ENCODE measurements at regions not wholly inside any gene's neighbourhood (a gene's known extent, or its start where the extent isn't known, plus 50 kb on each side); places are given as distances from the start of the nearest gene placed in this dataset.

DNA sequence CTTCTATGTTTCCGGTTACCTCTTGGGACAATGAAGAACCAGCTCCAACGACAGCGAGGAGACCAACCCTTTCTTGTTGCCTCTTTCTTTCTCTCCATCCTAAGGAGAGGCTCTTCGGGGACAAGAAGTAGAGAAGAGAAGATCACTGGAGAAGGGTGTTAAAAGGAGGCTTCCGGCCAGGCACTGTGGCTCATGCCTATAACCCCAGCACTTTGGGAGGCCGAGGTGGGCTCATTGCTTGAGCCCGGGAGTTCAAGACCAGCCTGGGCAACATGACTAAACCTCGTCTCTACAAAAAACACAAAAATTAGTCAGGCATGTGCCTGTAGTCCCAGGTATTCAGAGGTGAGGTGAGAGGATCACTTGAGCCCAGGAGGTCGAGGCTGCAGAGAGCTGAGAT, 90.8 kb upstream of the TNFAIP3 start:
- Histone ChIP-seq H3K4me2 (ENCODE audit: low read depth, low read length) (peak overlapping the region; percentile 44; the same call in 1 of the 2 replicates), H3K23ac (ENCODE audit: low read depth, low read length) (no peak overlapping the region), H4K8ac (ENCODE audit: low read depth in 2 of 2, low read length in 2 of 2) (peak overlapping the region in 1 of 2 experiments; percentile 35; a peak in 1 of 4 replicates), H2BK120ac (ENCODE audit: low read depth, low read length) (peak overlapping the region; percentile 68), H3K9me1 (ENCODE audit: insufficient read depth, low read length) (peaks cover 11% of the 10 kb centered on the region; the same call in 1 of the 2 replicates), H2BK15ac (ENCODE audit: low read depth, low read length) (peak overlapping the region; percentile 17; the same call in 1 of the 3 replicates), H3K4me1 (ENCODE audit: control insufficient read depth, insufficient read depth, low read length) (peaks cover 20% of the 10 kb centered on the region), H3K36me3 (ENCODE audit: control insufficient read depth, insufficient read depth, low read length) (no peaks in the 10 kb centered on the region), H3K9ac (ENCODE audit: low read depth, low read length) (no peak overlapping the region), H3K79me1 (ENCODE audit: low read depth in 1 of 2, low read length in 2 of 2) (no peaks in the 10 kb centered on the region), H3K27me3 (ENCODE audit: control insufficient read depth, insufficient read depth, low read length) (no peaks in the 10 kb centered on the region), H3K4ac (ENCODE audit: low read depth, low read length) (peak overlapping the region; percentile 72), H3K56ac (ENCODE audit: extremely low read depth, insufficient read depth, low read length) (no peak overlapping the region), H3K9me3 (ENCODE audit: control insufficient read depth, insufficient read depth, low read length) (no peaks in the 10 kb centered on the region), H3K27ac (ENCODE audit: insufficient read depth, low read length) (0 out of 2 replicates have a peak overlapping the region, but pooled peaks have one; percentile 17), H4K20me1 (ENCODE audit: insufficient read depth, low read length) (no peaks in the 10 kb centered on the region), H4K91ac (ENCODE audit: insufficient read depth, low read depth, low read length) (peak overlapping the region; percentile 58; the same call in 1 of the 2 replicates), H4K5ac (ENCODE audit: low read depth, low read length) (peak overlapping the region; percentile 13; the same call in 1 of the 2 replicates), H3K4me3 (ENCODE audit: insufficient read depth, low read depth, low read length) (no peak overlapping the region), H2BK5ac (ENCODE audit: low read depth, low read length, poor library complexity, severe bottlenecking) (peak overlapping the region; percentile 9), H2AK5ac (ENCODE audit: low read depth, low read length) (peak overlapping the region; percentile 65), H3K14ac (replicated peaks; ENCODE audit: low read depth, low read length) (no peak overlapping the region; the same call in 1 of the 2 replicates), H2BK20ac (ENCODE audit: low read depth, low read length) (peak overlapping the region; percentile 75), H2AFZ (replicated peaks; ENCODE audit: low read length, poor library complexity) (peak overlapping the region; percentile 26), H3K18ac (ENCODE audit: low read depth, low read length) (peak overlapping the region; percentile 17), H2AK9ac (replicated peaks; ENCODE audit: low read depth, low read length, poor library complexity) (peak overlapping the region; percentile 45)
- intact Hi-C loops (cut with micrococcal nuclease), result no loop called here
- in situ Hi-C loops (cut with MboI; ENCODE audit: low sequenced_read_pairs), result no loop called here
- CTCF ChIA-PET, result no interaction called here
- DNase-seq, result no peak
- TF ChIP-seq MXI1 (IDR thresholded peaks at IDR 0.05; ENCODE audit: borderline replicate concordance, low read depth, low read length) (no peak), MAZ (IDR thresholded peaks at IDR 0.05; ENCODE audit: borderline replicate concordance, low read depth, low read length) (no peak), MAFK (IDR thresholded peaks at IDR 0.05; ENCODE audit: low read depth, low read length) (no peak), FOS (IDR thresholded peaks at IDR 0.05; ENCODE audit: low read depth, low read length) (no peak), USF2 (IDR thresholded peaks at IDR 0.05; ENCODE audit: low read depth, low read length) (no peak), RAD21 (IDR thresholded peaks at IDR 0.05; ENCODE audit: low read length) (no peak), POLR2A (IDR thresholded peaks at IDR 0.05; ENCODE audit: low read depth, low read length) (no peak), BHLHE40 (IDR thresholded peaks at IDR 0.05; ENCODE audit: low read depth, low read length) (no peak), SMC3 (IDR thresholded peaks at IDR 0.05; ENCODE audit: low read depth, low read length) (no peak), NFE2L2 (IDR thresholded peaks at IDR 0.05; ENCODE audit: low read depth, low read length) (no peak), CEBPB (IDR thresholded peaks at IDR 0.05; ENCODE audit: low read depth, low read length) (no peak), RFX5 (IDR thresholded peaks at IDR 0.05; ENCODE audit: low read depth, low read length) (no peak), RCOR1 (IDR thresholded peaks at IDR 0.05; ENCODE audit: insufficient replicate concordance, low read length) (no peak), CHD1 (IDR thresholded peaks at IDR 0.05; ENCODE audit: low read depth, low read length) (no peak), CTCF (conservative IDR thresholded peaks at IDR 0.05; ENCODE audit: low read depth, low read length) (no peak)
- TF ChIP-seq, protein P1, sequence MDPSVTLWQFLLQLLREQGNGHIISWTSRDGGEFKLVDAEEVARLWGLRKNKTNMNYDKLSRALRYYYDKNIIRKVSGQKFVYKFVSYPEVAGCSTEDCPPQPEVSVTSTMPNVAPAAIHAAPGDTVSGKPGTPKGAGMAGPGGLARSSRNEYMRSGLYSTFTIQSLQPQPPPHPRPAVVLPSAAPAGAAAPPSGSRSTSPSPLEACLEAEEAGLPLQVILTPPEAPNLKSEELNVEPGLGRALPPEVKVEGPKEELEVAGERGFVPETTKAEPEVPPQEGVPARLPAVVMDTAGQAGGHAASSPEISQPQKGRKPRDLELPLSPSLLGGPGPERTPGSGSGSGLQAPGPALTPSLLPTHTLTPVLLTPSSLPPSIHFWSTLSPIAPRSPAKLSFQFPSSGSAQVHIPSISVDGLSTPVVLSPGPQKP (IDR thresholded peaks at IDR 0.05; ENCODE audit: borderline replicate concordance, low read depth, low read length), result no peak
- dilution Hi-C loops (cut with HindIII; ENCODE audit: low sequenced_read_pairs, unreplicated experiment), result no loop called here
- no TSS peak for BruUV-seq (replicated peaks)
- no peak for ATAC-seq (ENCODE audit: low read depth)
- POLR2A ChIA-PET (ENCODE audit: unreplicated experiment), result no interaction called here
- WGBS, 2 experiments (ENCODE audit: extremely low coverage in 2 of 2, insufficient read length in 1 of 2), result 43% methylated on average over 1 of the region's 9 CpGs; no CpG with 5 or more reads in 1 of the 2 experiments
